Neutrophil (primary cell): ENCODE measurements at regions not wholly inside any gene's neighbourhood (a gene's known extent, or its start where the extent isn't known, plus 50 kb on each side); places are given as distances from the start of the nearest gene placed in this dataset.

Experiments used
- H3K27ac ChIP-seq: fragments of 200-600 bp; sonication (generic); 2 replicates; pipeline ENCODE4 v1.5.1; 2016; ENCODE audit warnings: mild to moderate bottlenecking, moderate library complexity
- H3K27me3 ChIP-seq: fragments of 200-600 bp; sonication (generic); 2 replicates; pipeline ENCODE4 v1.6.0; 2016; ENCODE audit warnings: mild to moderate bottlenecking
- H3K36me3 ChIP-seq: fragments of 200-600 bp; sonication (generic); 2 replicates; pipeline ENCODE4 v1.5.1; 2017
- H3K4me1 ChIP-seq, 2 experiments: fragments of 200-600 bp in 1 of 2; sonication (generic) in 1 of 2; 1 replicate in 1 of 2; 2 replicates in 1 of 2; pipeline versions ENCODE4 v1.5.1 to v1.6.1; 2013 to 2016; ENCODE audit warnings: low read depth in 1 of 2, low read length in 1 of 2, mild to moderate bottlenecking in 1 of 2, moderate library complexity in 1 of 2; ENCODE audit not compliant: control insufficient read depth in 1 of 2, insufficient read depth in 1 of 2
- H3K4me3 ChIP-seq, 2 experiments: fragments of 200-600 bp in 1 of 2; sonication (generic) in 1 of 2; 1 replicate in 1 of 2; 2 replicates in 1 of 2; pipeline ENCODE4 v1.5.1; 2013 to 2016; ENCODE audit warnings: low read depth in 1 of 2, low read length in 1 of 2, mild to moderate bottlenecking in 1 of 2, moderate library complexity in 1 of 2
- H3K9me3 ChIP-seq: fragments of 200-600 bp; sonication (generic); 2 replicates; pipeline ENCODE4 v1.5.1; 2016
- TF ChIP-seq, protein P1 (sequence below): fragments of 200-600 bp; sonication (generic); IDR thresholded peaks from 2 replicates; pipeline ENCODE4 v1.5.1; 2016; ENCODE audit warnings: antibody characterized with exemption

DNA sequence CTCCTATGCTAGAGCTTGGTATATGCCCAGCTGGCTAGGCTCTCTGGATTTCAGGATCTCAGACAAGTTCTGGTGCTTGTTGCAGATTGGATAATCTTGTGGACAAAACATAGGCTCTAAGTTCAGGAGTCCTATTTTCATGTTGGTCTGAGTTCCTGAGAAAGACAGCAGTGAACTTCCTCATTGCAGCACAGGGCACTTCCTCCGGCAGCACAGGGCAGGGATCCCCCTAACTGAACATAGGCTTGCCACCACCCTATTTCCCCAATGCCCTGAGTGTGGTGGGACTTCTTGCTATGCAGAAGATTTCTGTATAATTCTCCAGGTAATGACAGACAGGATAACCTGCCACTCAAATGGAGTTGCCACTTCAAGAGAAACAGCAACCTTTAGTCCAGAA, 220.1 kb downstream of the PIK3R1 start:
- TF ChIP-seq, protein P1, sequence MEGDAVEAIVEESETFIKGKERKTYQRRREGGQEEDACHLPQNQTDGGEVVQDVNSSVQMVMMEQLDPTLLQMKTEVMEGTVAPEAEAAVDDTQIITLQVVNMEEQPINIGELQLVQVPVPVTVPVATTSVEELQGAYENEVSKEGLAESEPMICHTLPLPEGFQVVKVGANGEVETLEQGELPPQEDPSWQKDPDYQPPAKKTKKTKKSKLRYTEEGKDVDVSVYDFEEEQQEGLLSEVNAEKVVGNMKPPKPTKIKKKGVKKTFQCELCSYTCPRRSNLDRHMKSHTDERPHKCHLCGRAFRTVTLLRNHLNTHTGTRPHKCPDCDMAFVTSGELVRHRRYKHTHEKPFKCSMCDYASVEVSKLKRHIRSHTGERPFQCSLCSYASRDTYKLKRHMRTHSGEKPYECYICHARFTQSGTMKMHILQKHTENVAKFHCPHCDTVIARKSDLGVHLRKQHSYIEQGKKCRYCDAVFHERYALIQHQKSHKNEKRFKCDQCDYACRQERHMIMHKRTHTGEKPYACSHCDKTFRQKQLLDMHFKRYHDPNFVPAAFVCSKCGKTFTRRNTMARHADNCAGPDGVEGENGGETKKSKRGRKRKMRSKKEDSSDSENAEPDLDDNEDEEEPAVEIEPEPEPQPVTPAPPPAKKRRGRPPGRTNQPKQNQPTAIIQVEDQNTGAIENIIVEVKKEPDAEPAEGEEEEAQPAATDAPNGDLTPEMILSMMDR, result no peak
- peak overlapping the region; percentile 85 for H3K27ac ChIP-seq
- no peaks in the 10 kb centered on the region for H3K36me3 ChIP-seq
- H3K27me3 ChIP-seq, result no peaks in the 10 kb centered on the region
- peaks cover 29 to 31% of the 10 kb centered on the region in 2 experiments for H3K4me1 ChIP-seq
- H3K4me3 ChIP-seq, result no peak overlapping the region
- no peaks in the 10 kb centered on the region for H3K9me3 ChIP-seq

DNA sequence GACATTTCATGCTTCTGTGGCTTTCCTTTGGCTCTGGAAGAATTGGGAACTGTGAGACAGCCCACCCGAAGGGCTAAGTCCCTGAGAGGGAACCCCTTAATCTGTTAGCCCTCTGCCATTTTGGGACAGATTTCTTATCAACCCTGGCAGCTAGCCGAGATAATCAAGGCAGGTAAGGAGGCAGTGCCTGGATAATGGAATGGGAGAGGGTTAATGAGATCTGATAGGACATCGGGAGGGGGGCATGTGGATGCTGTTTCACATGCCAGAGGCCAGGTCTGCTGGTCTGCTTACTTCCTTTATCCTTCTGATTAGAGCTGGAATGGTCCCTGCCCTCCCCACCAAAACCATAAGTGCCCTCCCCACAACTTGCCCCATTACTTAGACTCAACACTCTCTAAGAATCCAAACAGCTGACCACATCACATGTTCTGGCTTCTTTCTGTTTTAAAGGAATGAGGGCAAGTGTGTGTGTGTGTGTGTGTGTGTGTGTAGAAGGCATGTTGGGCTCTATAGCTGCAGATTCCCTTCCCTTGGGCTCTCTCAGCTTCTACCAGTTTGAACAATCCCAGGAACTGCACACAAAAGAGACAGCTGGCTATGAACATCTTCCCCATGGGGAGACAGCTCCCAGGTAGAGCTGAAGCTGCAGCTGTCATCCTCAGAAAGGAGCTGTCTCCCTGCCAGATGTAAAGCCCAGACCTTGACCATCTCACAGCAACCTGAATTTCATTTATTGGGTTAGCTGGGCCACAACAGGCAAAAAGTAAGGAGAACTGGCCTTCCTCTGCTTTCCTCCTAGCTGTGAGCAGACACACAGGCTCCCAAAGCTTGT, 221.3 kb downstream of the PIK3R1 start:
- H3K4me3 ChIP-seq, result no peak overlapping the region
- no peaks in the 10 kb centered on the region for H3K36me3 ChIP-seq
- peaks cover 29 to 31% of the 10 kb centered on the region in 2 experiments for H3K4me1 ChIP-seq
- no peaks in the 10 kb centered on the region for H3K27me3 ChIP-seq
- H3K27ac ChIP-seq, result no peak overlapping the region
- H3K9me3 ChIP-seq, result no peaks in the 10 kb centered on the region
- TF ChIP-seq, protein P1, result no peak

DNA sequence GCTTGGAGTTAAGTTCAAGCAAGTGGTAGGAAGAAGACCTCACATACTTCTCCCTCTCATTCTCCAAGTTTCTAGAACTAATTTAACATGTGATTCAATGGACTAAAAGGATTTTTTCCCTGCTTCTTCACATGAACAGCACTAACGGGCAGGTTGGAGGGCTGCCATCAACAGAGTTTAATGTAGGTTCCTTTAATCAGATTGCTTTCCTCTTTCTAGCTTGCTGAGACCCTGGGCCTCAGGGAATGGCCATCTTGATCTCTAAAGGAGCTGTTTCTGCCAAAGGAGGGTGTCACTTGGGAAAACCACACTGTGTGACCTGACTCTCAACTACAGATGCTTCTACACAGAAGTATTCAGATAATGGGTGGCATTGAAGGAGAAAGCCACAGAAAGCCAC, 223.3 kb downstream of the PIK3R1 start:
- no peak overlapping the region for H3K27ac ChIP-seq
- TF ChIP-seq, protein P1, result no peak
- no peak overlapping the region for H3K4me3 ChIP-seq
- no peaks in the 10 kb centered on the region for H3K27me3 ChIP-seq
- peaks cover 22 to 24% of the 10 kb centered on the region in 2 experiments for H3K4me1 ChIP-seq
- no peaks in the 10 kb centered on the region for H3K9me3 ChIP-seq
- no peaks in the 10 kb centered on the region for H3K36me3 ChIP-seq

DNA sequence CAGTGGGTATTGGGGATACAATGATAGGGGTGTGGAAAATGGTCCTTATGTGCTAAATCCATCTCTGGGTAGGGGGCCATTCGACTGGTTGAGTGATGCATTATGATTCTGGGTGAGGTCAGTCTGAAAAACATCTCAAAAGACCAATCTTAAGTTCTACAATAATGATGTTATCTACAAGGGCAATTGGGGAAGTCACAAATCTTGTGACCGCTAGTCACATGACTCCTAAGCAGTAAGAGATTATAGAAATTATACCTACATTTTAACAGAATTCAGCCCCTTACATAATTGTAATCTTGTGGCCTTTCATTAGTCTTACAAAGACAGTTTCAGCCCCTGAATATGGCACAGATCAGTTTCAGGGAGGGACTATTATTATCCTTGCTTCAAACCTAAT, 224.7 kb downstream of the PIK3R1 start:
- Histone ChIP-seq H3K27ac (no peak overlapping the region), H3K4me1 (peaks cover 9 to 10% of the 10 kb centered on the region in 2 experiments), H3K4me3 (no peak overlapping the region), H3K27me3 (no peaks in the 10 kb centered on the region), H3K36me3 (no peaks in the 10 kb centered on the region), H3K9me3 (no peaks in the 10 kb centered on the region)
- TF ChIP-seq, protein P1, result no peak

DNA sequence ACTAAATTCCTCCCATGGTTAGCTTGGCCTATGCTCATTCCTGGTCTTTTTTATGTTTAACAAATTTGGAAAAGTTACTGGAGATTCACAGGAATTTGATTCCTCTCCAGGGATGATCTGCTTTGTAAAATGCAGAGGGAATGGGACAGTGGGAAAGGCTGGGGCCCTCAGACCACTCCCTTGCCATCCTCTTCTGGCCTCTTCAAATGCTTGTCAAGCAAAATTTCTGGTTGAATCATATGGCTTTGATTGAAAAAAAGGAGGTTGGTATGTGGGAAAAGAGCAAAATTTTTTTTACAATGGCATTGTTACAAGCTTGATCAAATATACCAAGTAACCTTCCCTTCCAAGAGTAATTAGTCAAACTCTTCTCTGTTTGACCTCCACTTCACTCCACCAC, 225.1 kb downstream of the PIK3R1 start:
- Histone ChIP-seq H3K27ac (no peak overlapping the region), H3K4me1 (peaks cover 5 to 6% of the 10 kb centered on the region in 2 experiments), H3K4me3 (no peak overlapping the region), H3K36me3 (no peaks in the 10 kb centered on the region), H3K9me3 (no peaks in the 10 kb centered on the region), H3K27me3 (no peaks in the 10 kb centered on the region)
- TF ChIP-seq, protein P1, result no peak
